Upper lobe of right lung (tissue), 1 donor: ENCODE measurements at regions not wholly inside any gene's neighbourhood (a gene's known extent, or its start where the extent isn't known, plus 50 kb on each side); places are given as distances from the start of the nearest gene placed in this dataset.

ENCODE experiments used
- ATAC-seq: fragments of 200-7000 bp; cut with Tn5 transposase; one replicate; pipeline ENCODE4 v1.9.1; 2020; ENCODE audit warnings: mild to moderate bottlenecking, moderate library complexity
- DNase-seq: peaks from one replicate; pipeline ENCODE4 v3.0.0-alpha.2; 2020
- H3K27ac ChIP-seq: fragments of 200-600 bp; one replicate; pipeline ENCODE4 v1.8.0; 2022
- H3K27me3 ChIP-seq: fragments of 200-600 bp; one replicate; pipeline ENCODE4 v1.8.0; 2022; ENCODE audit warnings: mild to moderate bottlenecking
- H3K36me3 ChIP-seq: fragments of 200-600 bp; one replicate; pipeline ENCODE4 v1.8.0; 2022
- H3K4me1 ChIP-seq: fragments of 200-600 bp; one replicate; pipeline ENCODE4 v1.8.0; 2022
- H3K4me3 ChIP-seq: fragments of 200-600 bp; one replicate; pipeline ENCODE4 v1.8.0; 2022; ENCODE audit warnings: mild to moderate bottlenecking
- H3K9me3 ChIP-seq: fragments of 200-600 bp; one replicate; pipeline ENCODE4 v1.8.0; 2022
- CTCF ChIP-seq: fragments of 200-600 bp; IDR thresholded peaks from one replicate; pipeline ENCODE4 v1.8.0; 2022; ENCODE audit warnings: antibody characterized with exemption
- intact Hi-C: fragments of 100-400 bp; cut with DNase I; formaldehyde crosslinking; loops from one replicate; pipeline ENCODE4 v1.11.0; 2022
- donor health status: DM: no; HTN: yes; CAD: no; lungs with severe emphysema.

- intact Hi-C loops: no loop called here
- Histone ChIP-seq H3K27ac (no peak overlapping the region), H3K4me3 (no peak overlapping the region), H3K27me3 (peaks cover 21% of the 10 kb centered on the region), H3K4me1 (no peaks in the 10 kb centered on the region), H3K9me3 (no peaks in the 10 kb centered on the region), H3K36me3 (no peaks in the 10 kb centered on the region)
- ATAC-seq: no peak
- no peak for DNase-seq
- no peak for TF ChIP-seq CTCF
These were observed 81.9 kb upstream of the INSIG1 start for GRCh38 chr7:155215576-155216325.

GRCh38 chr7:155216475-155217272 is 81.0 kb upstream of the INSIG1 start:
- DNase-seq (no peak), ATAC-seq (no peak)
- Histone ChIP-seq H3K27me3 (peaks cover 21% of the 10 kb centered on the region), H3K4me3 (no peak overlapping the region), H3K27ac (no peak overlapping the region), H3K36me3 (no peaks in the 10 kb centered on the region), H3K9me3 (no peaks in the 10 kb centered on the region), H3K4me1 (no peaks in the 10 kb centered on the region)
- intact Hi-C loops: no loop called here
- TF ChIP-seq CTCF: no peak

GRCh38 chr7:155217634-155218033 is 80.0 kb upstream of the INSIG1 start:
- Histone ChIP-seq H3K27ac (no peak overlapping the region), H3K4me3 (no peak overlapping the region), H3K27me3 (peaks cover 21% of the 10 kb centered on the region), H3K36me3 (no peaks in the 10 kb centered on the region), H3K4me1 (no peaks in the 10 kb centered on the region), H3K9me3 (no peaks in the 10 kb centered on the region)
- ATAC-seq (no peak), DNase-seq (no peak)
- no peak for TF ChIP-seq CTCF
- intact Hi-C loops: no loop called here

GRCh38 chr7:155218276-155219153 is 79.2 kb upstream of the INSIG1 start:
- DNase-seq (no peak), ATAC-seq (no peak)
- Histone ChIP-seq H3K36me3 (no peaks in the 10 kb centered on the region), H3K27ac (no peak overlapping the region), H3K27me3 (peaks cover 21% of the 10 kb centered on the region), H3K4me1 (no peaks in the 10 kb centered on the region), H3K4me3 (no peak overlapping the region), H3K9me3 (no peaks in the 10 kb centered on the region)
- intact Hi-C loops: no loop called here
- TF ChIP-seq CTCF: no peak

- H3K4me3 ChIP-seq: no peak overlapping the region
- peaks cover 21% of the 10 kb centered on the region for H3K27me3 ChIP-seq
- ATAC-seq: no peak
- TF ChIP-seq CTCF: no peak
- H3K27ac ChIP-seq: no peak overlapping the region
- intact Hi-C loops: no loop called here
- no peaks in the 10 kb centered on the region for H3K4me1 ChIP-seq
- H3K36me3 ChIP-seq: no peaks in the 10 kb centered on the region
- DNase-seq: no peak
- H3K9me3 ChIP-seq: no peaks in the 10 kb centered on the region
These were observed 78.5 kb upstream of the INSIG1 start for GRCh38 chr7:155219154-155219531.
